Karpas-422 (cell line): ENCODE measurements at regions not wholly inside any gene's neighbourhood (a gene's known extent, or its start where the extent isn't known, plus 50 kb on each side); places are given as distances from the start of the nearest gene placed in this dataset.

Source experiments
- DNase-seq: peaks from one replicate; pipeline ENCODE4 v3.0.0-alpha.2; 2015
- H2AFZ ChIP-seq: fragments of 200-600 bp; sonication (generic); 2 replicates; pipeline ENCODE4 v1.6.1; 2014; ENCODE audit warnings: antibody characterized with exemption, low read length, mixed read lengths
- H3K27ac ChIP-seq: fragments of 200-600 bp; sonication (generic); 2 replicates; pipeline ENCODE4 v1.5.1; 2014; ENCODE audit warnings: mild to moderate bottlenecking, low read length, moderate library complexity
- H3K27me3 ChIP-seq: fragments of 200-600 bp; sonication (generic); 2 replicates; pipeline ENCODE4 v1.6.1; 2014; ENCODE audit warnings: low read length, mixed read lengths
- H3K36me3 ChIP-seq: fragments of 200-600 bp; sonication (generic); 2 replicates; pipeline ENCODE4 v1.6.1; 2014; ENCODE audit warnings: low read length, mixed read lengths; ENCODE audit not compliant: insufficient read depth
- H3K4me1 ChIP-seq: fragments of 200-600 bp; sonication (generic); 2 replicates; pipeline ENCODE4 v1.6.1; 2014; ENCODE audit warnings: mild to moderate bottlenecking, low read length, mixed read lengths
- H3K4me2 ChIP-seq: fragments of 200-600 bp; sonication (generic); 2 replicates; pipeline ENCODE4 v1.6.1; 2014; ENCODE audit warnings: low read length, low read depth, mild to moderate bottlenecking; ENCODE audit not compliant: poor library complexity, severe bottlenecking
- H3K4me3 ChIP-seq: fragments of 200-600 bp; sonication (generic); 2 replicates; pipeline ENCODE4 v1.5.1; 2014; ENCODE audit warnings: mild to moderate bottlenecking, antibody characterized with exemption, low read length, mixed read lengths
- H3K79me2 ChIP-seq: fragments of 200-600 bp; sonication (generic); 2 replicates; pipeline ENCODE4 v1.6.1; 2014; ENCODE audit warnings: mild to moderate bottlenecking, low read length, mixed read lengths
- H3K9ac ChIP-seq: fragments of 200-600 bp; sonication (generic); 2 replicates; pipeline ENCODE4 v1.6.0; 2014; ENCODE audit warnings: low read length
- H3K9me2 ChIP-seq: fragments of 200-600 bp; sonication (generic), shearing (Covaris generic); replicated peaks from 2 replicates; pipeline ENCODE4 v1.6.0; 2014; ENCODE audit warnings: mild to moderate bottlenecking, low read length, moderate library complexity; ENCODE audit not compliant: insufficient read depth
- H3K9me3 ChIP-seq: fragments of 300-700, 200-600 bp; sonication (generic); 2 replicates; pipeline ENCODE4 v1.6.1; 2014; ENCODE audit warnings: low read length, mixed read lengths
- H4K20me1 ChIP-seq: fragments of 200-600 bp; sonication (generic); 2 replicates; pipeline ENCODE4 v1.6.1; 2014; ENCODE audit warnings: mild to moderate bottlenecking, antibody characterized with exemption, low read length, low read depth; ENCODE audit not compliant: insufficient read depth

DNA sequence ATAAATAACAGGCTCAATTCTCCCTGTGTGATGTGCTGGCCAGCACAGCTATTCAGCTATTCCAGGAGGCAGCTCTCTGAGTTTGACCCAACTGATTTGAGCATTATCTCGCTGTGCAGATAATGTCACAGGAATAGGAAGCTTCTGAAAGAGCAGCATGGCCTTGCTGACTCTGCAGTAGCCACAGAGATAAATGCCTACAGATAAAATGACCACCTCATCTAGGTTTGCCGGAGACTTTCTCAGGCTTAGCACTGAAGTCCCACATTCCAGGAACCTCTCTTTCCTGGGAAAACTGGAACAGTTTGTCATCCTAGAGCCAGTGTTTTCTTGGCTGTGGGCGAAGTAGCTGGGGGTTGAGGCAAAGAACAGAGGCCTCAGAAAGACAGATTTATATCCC is 98.9 kb downstream of the MRPL39 start:
- no peak overlapping the region for H3K4me3 ChIP-seq
- no peak overlapping the region for H2AFZ ChIP-seq
- no peak overlapping the region for H3K9ac ChIP-seq
- H3K9me2 ChIP-seq = no peaks in the 10 kb centered on the region
- no peak overlapping the region for H3K4me2 ChIP-seq
- H3K27me3 ChIP-seq = no peaks in the 10 kb centered on the region
- no peak overlapping the region for H3K27ac ChIP-seq
- DNase-seq = no peak
- no peaks in the 10 kb centered on the region for H3K9me3 ChIP-seq
- H4K20me1 ChIP-seq = no peaks in the 10 kb centered on the region
- H3K36me3 ChIP-seq = no peaks in the 10 kb centered on the region
- H3K4me1 ChIP-seq = no peaks in the 10 kb centered on the region
- no peaks in the 10 kb centered on the region for H3K79me2 ChIP-seq

DNA sequence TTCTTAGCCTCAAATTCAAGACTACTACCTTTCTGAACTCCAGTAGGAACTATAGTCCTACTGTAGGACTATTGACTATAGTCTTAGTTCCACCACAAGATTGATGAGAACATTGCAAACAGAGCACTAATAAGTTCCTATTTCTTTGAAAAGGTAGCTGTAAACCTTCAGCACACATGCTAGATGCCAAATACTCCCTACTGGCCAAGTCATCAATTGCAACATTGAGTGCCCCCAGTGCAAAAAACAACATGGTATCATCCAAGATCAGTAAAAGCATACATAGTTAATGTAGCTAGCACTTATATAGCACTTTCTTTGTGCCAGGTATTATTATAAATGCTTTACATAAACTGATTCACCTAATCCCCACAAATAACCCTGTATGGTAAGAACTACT is 99.8 kb downstream of the MRPL39 start:
- Histone ChIP-seq H3K36me3 (no peaks in the 10 kb centered on the region), H3K4me2 (no peak overlapping the region), H3K27me3 (no peaks in the 10 kb centered on the region), H3K4me3 (no peak overlapping the region), H3K9ac (no peak overlapping the region), H3K4me1 (no peaks in the 10 kb centered on the region), H3K9me2 (no peaks in the 10 kb centered on the region), H3K9me3 (no peaks in the 10 kb centered on the region), H2AFZ (no peak overlapping the region), H3K27ac (no peak overlapping the region), H4K20me1 (no peaks in the 10 kb centered on the region), H3K79me2 (no peaks in the 10 kb centered on the region)
- DNase-seq = peak; percentile 43

DNA sequence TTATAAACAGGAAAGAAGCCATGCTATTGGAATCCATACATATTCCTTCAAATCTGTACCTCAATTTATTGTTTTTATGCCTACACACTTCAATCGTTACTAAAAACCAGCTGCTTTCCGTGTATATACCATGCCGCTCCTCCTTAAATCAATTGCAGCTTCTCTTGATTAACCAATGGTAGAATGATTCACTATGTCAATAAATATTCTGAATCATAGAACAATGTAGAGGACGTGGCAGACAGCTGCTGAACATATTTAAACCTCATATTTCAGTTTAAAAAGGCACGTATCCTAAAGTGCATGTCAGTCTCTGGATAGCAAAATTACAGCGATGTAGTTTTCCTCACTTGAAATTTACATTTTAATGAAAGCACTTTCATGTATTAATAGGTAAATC is 100.4 kb downstream of the MRPL39 start:
- Histone ChIP-seq H3K4me1 (no peaks in the 10 kb centered on the region), H4K20me1 (no peaks in the 10 kb centered on the region), H3K27ac (no peak overlapping the region), H3K9me3 (no peaks in the 10 kb centered on the region), H3K9me2 (no peaks in the 10 kb centered on the region), H3K4me3 (no peak overlapping the region), H3K27me3 (no peaks in the 10 kb centered on the region), H3K9ac (no peak overlapping the region), H3K4me2 (no peak overlapping the region), H2AFZ (no peak overlapping the region), H3K79me2 (no peaks in the 10 kb centered on the region), H3K36me3 (no peaks in the 10 kb centered on the region)
- no peak for DNase-seq

DNA sequence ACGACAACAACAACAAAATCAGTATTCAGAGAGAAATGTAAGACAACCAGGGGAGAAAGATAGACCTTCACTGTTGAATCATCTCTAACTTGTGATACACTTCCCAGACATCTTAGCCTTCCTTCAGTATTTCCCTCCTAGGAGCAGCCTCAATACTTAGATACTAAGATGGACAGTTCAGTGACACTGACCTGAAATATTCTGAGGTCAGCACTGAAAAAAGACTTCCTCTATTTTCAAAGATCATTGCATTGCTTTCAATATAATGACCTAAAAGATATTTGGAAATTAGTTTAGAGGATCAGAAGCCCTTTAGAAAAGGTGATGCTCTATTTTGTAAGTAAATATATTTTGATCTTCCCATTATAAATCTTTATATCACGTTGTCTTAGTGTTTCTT is 101.0 kb downstream of the MRPL39 start:
- Histone ChIP-seq H3K9me2 (no peaks in the 10 kb centered on the region), H3K36me3 (no peaks in the 10 kb centered on the region), H4K20me1 (no peaks in the 10 kb centered on the region), H3K79me2 (no peaks in the 10 kb centered on the region), H3K4me3 (no peak overlapping the region), H3K9ac (no peak overlapping the region), H3K4me2 (no peak overlapping the region), H2AFZ (no peak overlapping the region), H3K27me3 (no peaks in the 10 kb centered on the region), H3K27ac (no peak overlapping the region), H3K9me3 (no peaks in the 10 kb centered on the region), H3K4me1 (no peaks in the 10 kb centered on the region)
- no peak for DNase-seq

DNA sequence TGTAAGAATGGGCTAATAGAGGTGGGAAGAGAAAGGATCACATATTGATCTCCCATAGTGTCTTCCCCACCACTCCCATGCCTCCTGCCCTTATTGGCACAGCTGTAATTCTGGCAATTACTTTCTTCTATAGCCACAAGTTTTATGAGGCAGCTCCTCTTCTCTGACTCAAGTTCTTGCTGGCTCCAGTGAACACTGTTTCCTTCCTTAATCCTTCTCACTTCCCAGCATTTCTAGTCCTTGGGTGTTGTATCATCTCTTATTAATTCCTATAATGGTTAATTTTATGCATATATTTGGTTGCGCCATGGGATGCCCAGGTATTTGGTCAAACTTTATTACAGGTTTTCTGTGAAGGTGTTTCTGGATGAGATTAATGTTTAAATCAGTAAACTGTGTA is 103.3 kb downstream of the MRPL39 start:
- Histone ChIP-seq H3K4me1 (no peaks in the 10 kb centered on the region), H2AFZ (no peak overlapping the region), H3K4me2 (no peak overlapping the region), H3K36me3 (no peaks in the 10 kb centered on the region), H3K79me2 (no peaks in the 10 kb centered on the region), H3K27ac (no peak overlapping the region), H3K27me3 (no peaks in the 10 kb centered on the region), H4K20me1 (no peaks in the 10 kb centered on the region), H3K9me2 (no peaks in the 10 kb centered on the region), H3K9ac (no peak overlapping the region), H3K4me3 (no peak overlapping the region), H3K9me3 (no peaks in the 10 kb centered on the region)
- DNase-seq = no peak

DNA sequence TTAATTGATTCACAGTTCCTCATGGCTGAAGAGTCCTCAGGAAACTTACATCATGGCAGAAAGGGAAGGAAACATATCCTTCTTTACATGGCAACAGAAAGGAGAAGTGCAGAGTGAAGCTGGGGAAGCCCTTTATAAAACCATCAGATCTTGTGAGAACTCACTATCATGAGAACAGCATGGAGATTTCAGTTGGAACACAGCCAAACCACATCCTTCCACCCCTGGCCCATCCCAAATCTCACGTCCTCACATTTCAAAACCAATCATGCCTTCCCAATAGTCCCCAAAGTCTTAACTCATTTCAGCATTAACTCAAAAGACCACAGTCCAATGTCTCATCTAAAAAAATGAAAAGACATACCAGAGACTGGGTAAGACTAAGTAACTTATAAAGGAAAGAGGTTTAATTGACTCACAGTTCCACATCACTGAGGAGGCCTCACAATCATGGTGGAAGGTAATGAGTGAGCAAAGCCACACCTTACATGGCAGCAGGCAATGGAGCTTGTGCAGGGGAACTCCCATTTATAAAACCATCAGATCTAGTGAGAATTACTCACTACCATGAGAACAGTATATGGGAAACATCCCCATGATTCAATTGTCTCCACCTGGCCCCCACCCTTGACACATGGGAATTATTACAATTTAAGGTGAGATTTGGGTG is 105.2 kb downstream of the MRPL39 start:
- Histone ChIP-seq H3K9ac (no peak overlapping the region), H2AFZ (no peak overlapping the region), H3K4me2 (no peak overlapping the region), H3K4me1 (no peaks in the 10 kb centered on the region), H3K27ac (no peak overlapping the region), H4K20me1 (no peaks in the 10 kb centered on the region), H3K79me2 (no peaks in the 10 kb centered on the region), H3K4me3 (no peak overlapping the region), H3K9me2 (no peaks in the 10 kb centered on the region), H3K27me3 (no peaks in the 10 kb centered on the region), H3K9me3 (no peaks in the 10 kb centered on the region), H3K36me3 (no peaks in the 10 kb centered on the region)
- DNase-seq = no peak

DNA sequence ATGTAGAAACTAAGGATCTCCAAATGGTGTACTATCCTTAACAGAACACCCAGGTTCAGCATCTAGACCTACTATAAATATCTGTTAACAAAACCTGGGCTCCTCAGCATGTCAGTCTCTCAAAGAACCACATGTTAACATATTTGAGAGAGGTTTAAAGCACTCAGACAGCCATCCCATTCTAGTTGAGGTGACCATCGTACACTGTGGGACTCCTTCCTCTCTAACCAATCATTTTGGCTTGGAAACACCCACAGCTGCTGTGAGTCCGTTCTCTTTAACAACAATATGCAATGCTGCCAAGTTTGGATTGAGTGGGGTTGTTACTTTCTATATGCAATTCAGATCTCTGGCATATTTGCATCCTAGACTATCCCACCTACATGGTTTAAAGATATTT is 105.8 kb downstream of the MRPL39 start:
- H3K9ac ChIP-seq = no peak overlapping the region
- no peak for DNase-seq
- H3K9me3 ChIP-seq = no peaks in the 10 kb centered on the region
- no peaks in the 10 kb centered on the region for H4K20me1 ChIP-seq
- H3K79me2 ChIP-seq = no peaks in the 10 kb centered on the region
- H3K4me3 ChIP-seq = no peak overlapping the region
- H3K27me3 ChIP-seq = no peaks in the 10 kb centered on the region
- no peak overlapping the region for H3K27ac ChIP-seq
- H3K4me2 ChIP-seq = no peak overlapping the region
- H3K36me3 ChIP-seq = no peaks in the 10 kb centered on the region
- no peaks in the 10 kb centered on the region for H3K9me2 ChIP-seq
- no peak overlapping the region for H2AFZ ChIP-seq
- H3K4me1 ChIP-seq = no peaks in the 10 kb centered on the region

DNA sequence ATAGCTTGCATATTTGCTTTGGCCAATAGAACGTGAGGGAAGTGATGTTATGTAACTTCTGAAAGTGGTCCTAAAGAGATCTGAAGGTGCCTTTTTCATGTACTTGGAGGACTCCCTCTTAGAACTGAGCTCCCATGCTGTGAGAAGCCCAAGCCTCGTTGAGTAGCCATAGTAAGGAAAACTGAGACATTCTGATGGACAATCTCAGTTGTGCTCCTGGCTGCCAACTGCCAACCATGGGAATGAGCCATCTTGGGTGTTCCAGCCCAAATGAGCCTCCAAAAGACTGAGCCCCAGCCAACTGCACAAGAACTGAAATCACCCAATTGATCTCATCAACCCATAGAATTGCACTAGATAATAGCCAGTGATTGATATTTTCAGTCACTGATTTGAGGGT is 106.7 kb downstream of the MRPL39 start:
- Histone ChIP-seq H2AFZ (no peak overlapping the region), H3K79me2 (no peaks in the 10 kb centered on the region), H3K4me2 (no peak overlapping the region), H3K27me3 (no peaks in the 10 kb centered on the region), H3K4me1 (no peaks in the 10 kb centered on the region), H3K9me3 (no peaks in the 10 kb centered on the region), H3K4me3 (no peak overlapping the region), H3K9me2 (no peaks in the 10 kb centered on the region), H3K36me3 (no peaks in the 10 kb centered on the region), H3K9ac (no peak overlapping the region), H3K27ac (no peak overlapping the region), H4K20me1 (no peaks in the 10 kb centered on the region)
- DNase-seq = no peak
